NCI-H2171 treated with DMSO at 0.1 percent for 48 hours (cell line): ENCODE measurements at regions not wholly inside any gene's neighbourhood (a gene's known extent, or its start where the extent isn't known, plus 50 kb on each side); places are given as distances from the start of the nearest gene placed in this dataset.
"Not testable (repeated sequence)": the region's sequence is repeated elsewhere in the genome, so short reads cannot be mapped to it uniquely, and the experiment has no call there.

ENCODE experiments used
- DNase-seq: peaks from one replicate; lab custom pipeline; 2025; lab: John Stamatoyannopoulos, UW

GRCh38 chr3:110888625-110889375, 182.8 kb upstream of the NECTIN3 start:
- DNase-seq = peak; percentile 80

- not testable (repeated sequence) for DNase-seq
These were observed 182.3 kb upstream of the NECTIN3 start for GRCh38 chr3:110889376-110889699.

- no peak for DNase-seq
These were observed 177.0 kb upstream of the NECTIN3 start for GRCh38 chr3:110894574-110894973.

GRCh38 chr3:110895054-110895453, 176.6 kb upstream of the NECTIN3 start:
- DNase-seq = no peak

GRCh38 chr3:110897046-110897445, 174.6 kb upstream of the NECTIN3 start:
- DNase-seq = no peak

- DNase-seq = no peak
These were observed 171.0 kb upstream of the NECTIN3 start for GRCh38 chr3:110900576-110900975.

- DNase-seq = no peak
These were observed 170.1 kb upstream of the NECTIN3 start for GRCh38 chr3:110901536-110901935.

- no peak for DNase-seq
These were observed 169.0 kb upstream of the NECTIN3 start for GRCh38 chr3:110902453-110903085.

- DNase-seq = no peak
These were observed 167.7 kb upstream of the NECTIN3 start for GRCh38 chr3:110903771-110904519.

- DNase-seq = no peak
These were observed 167.1 kb upstream of the NECTIN3 start for GRCh38 chr3:110904520-110904890.

GRCh38 chr3:110905121-110905520, 166.5 kb upstream of the NECTIN3 start:
- no peak for DNase-seq

- no peak for DNase-seq
These were observed 161.8 kb upstream of the NECTIN3 start for GRCh38 chr3:110909839-110910238.

GRCh38 chr3:110910346-110910955, 161.2 kb upstream of the NECTIN3 start:
- DNase-seq = no peak

GRCh38 chr3:110918963-110919362, 152.7 kb upstream of the NECTIN3 start:
- no peak for DNase-seq

GRCh38 chr3:110925798-110926197, 145.8 kb upstream of the NECTIN3 start:
- peak; percentile 9 for DNase-seq

- DNase-seq = no peak
These were observed 143.5 kb upstream of the NECTIN3 start for GRCh38 chr3:110928016-110928662.

- no peak for DNase-seq
These were observed 141.8 kb upstream of the NECTIN3 start for GRCh38 chr3:110929816-110930215.

- no peak for DNase-seq
These were observed 139.0 kb upstream of the NECTIN3 start for GRCh38 chr3:110932567-110932966.

GRCh38 chr3:110933821-110934426, 137.7 kb upstream of the NECTIN3 start:
- no peak for DNase-seq

GRCh38 chr3:110938629-110939028, 133.0 kb upstream of the NECTIN3 start:
- no peak for DNase-seq

- DNase-seq = no peak
These were observed 131.6 kb upstream of the NECTIN3 start for GRCh38 chr3:110940055-110940454.

GRCh38 chr3:110944782-110945181, 126.8 kb upstream of the NECTIN3 start:
- DNase-seq = no peak
